ENCODE measurements at regions not wholly inside any gene's neighbourhood (a gene's known extent, or its start where the extent isn't known, plus 50 kb on each side); places are given as distances from the start of the nearest gene placed in this dataset.
"Not testable (repeated sequence)": the region's sequence is repeated elsewhere in the genome, so short reads cannot be mapped to it uniquely, and the experiment has no call there.

GRCh38 chr2:3899536-3900155 lies 196.3 kb downstream of the DCDC2C start:
- H3K4me2 ChIP-seq (ENCODE audit: low read depth, low read length, poor library complexity, severe bottlenecking): no peak overlapping the region
- H4K20me1 ChIP-seq (ENCODE audit: insufficient read depth, low read length, poor library complexity, severe bottlenecking): no peaks in the 10 kb centered on the region
- TF ChIP-seq CTCF (conservative IDR thresholded peaks at IDR 0.05; ENCODE audit: low read length) (no peak), EZH2phosphoT487 (IDR thresholded peaks at IDR 0.05; ENCODE audit: borderline replicate concordance) (no peak)
- H3F3A ChIP-seq (ENCODE audit: low read depth): no peaks in the 10 kb centered on the region
- H2AFZ ChIP-seq (ENCODE audit: low read length): no peak overlapping the region
- no peaks in the 10 kb centered on the region for H3K27me3 ChIP-seq (ENCODE audit: insufficient read depth, low read length, poor library complexity, severe bottlenecking)
- H3K4me1 ChIP-seq (ENCODE audit: insufficient read depth, low read length, poor library complexity, severe bottlenecking): no peaks in the 10 kb centered on the region
- H3K4me3 ChIP-seq (ENCODE audit: low read length, poor library complexity, severe bottlenecking): no peak overlapping the region
- no peaks in the 10 kb centered on the region for H3K9me2 ChIP-seq (replicated peaks; ENCODE audit: low read depth, low read length)
- no peaks in the 10 kb centered on the region for H3K79me2 ChIP-seq (ENCODE audit: insufficient read depth, low read length)
- peaks cover 5% of the 10 kb centered on the region; the same call in 1 of the 2 replicates for H3K9me3 ChIP-seq (ENCODE audit: insufficient read depth, low read depth, low read length)
- H3K36me3 ChIP-seq (ENCODE audit: insufficient read depth, low read length): no peaks in the 10 kb centered on the region
- no peak overlapping the region for H3K9ac ChIP-seq (ENCODE audit: low read depth, low read length, poor library complexity, severe bottlenecking)

GRCh38 chr2:3902131-3902530 lies 198.8 kb downstream of the DCDC2C start:
- H3F3A ChIP-seq (ENCODE audit: low read depth): no peaks in the 10 kb centered on the region
- TF ChIP-seq EZH2phosphoT487 (IDR thresholded peaks at IDR 0.05; ENCODE audit: borderline replicate concordance) (no peak), CTCF (conservative IDR thresholded peaks at IDR 0.05; ENCODE audit: low read length) (no peak)

GRCh38 chr2:3904061-3904460 lies 200.7 kb downstream of the DCDC2C start:
- no peaks in the 10 kb centered on the region for H3K9me2 ChIP-seq (replicated peaks; ENCODE audit: low read depth, low read length)
- no peak overlapping the region for H3K4me2 ChIP-seq (ENCODE audit: low read depth, low read length, poor library complexity, severe bottlenecking)
- H3K79me2 ChIP-seq (ENCODE audit: insufficient read depth, low read length): no peaks in the 10 kb centered on the region
- no peaks in the 10 kb centered on the region for H4K20me1 ChIP-seq (ENCODE audit: insufficient read depth, low read length, poor library complexity, severe bottlenecking)
- TF ChIP-seq EZH2phosphoT487 (IDR thresholded peaks at IDR 0.05; ENCODE audit: borderline replicate concordance): no peak
- no peak for TF ChIP-seq CTCF (conservative IDR thresholded peaks at IDR 0.05; ENCODE audit: low read length)
- no peak overlapping the region for H2AFZ ChIP-seq (ENCODE audit: low read length)
- no peak overlapping the region for H3K9ac ChIP-seq (ENCODE audit: low read depth, low read length, poor library complexity, severe bottlenecking)
- H3K4me1 ChIP-seq (ENCODE audit: insufficient read depth, low read length, poor library complexity, severe bottlenecking): no peaks in the 10 kb centered on the region
- H3K36me3 ChIP-seq (ENCODE audit: insufficient read depth, low read length): no peaks in the 10 kb centered on the region
- H3K4me3 ChIP-seq (ENCODE audit: low read length, poor library complexity, severe bottlenecking): no peak overlapping the region
- H3F3A ChIP-seq (ENCODE audit: low read depth): no peaks in the 10 kb centered on the region
- peaks cover 9% of the 10 kb centered on the region; the same call in 1 of the 2 replicates for H3K9me3 ChIP-seq (ENCODE audit: insufficient read depth, low read depth, low read length)
- H3K27me3 ChIP-seq (ENCODE audit: insufficient read depth, low read length, poor library complexity, severe bottlenecking): no peaks in the 10 kb centered on the region

More at GRCh38 chr2:3902131-3902530, 198.8 kb downstream of the DCDC2C start:
- H4K20me1 ChIP-seq (ENCODE audit: insufficient read depth, low read length, poor library complexity, severe bottlenecking): no peaks in the 10 kb centered on the region
- no peak overlapping the region for H3K9ac ChIP-seq (ENCODE audit: low read depth, low read length, poor library complexity, severe bottlenecking)
- H3K9me2 ChIP-seq (replicated peaks; ENCODE audit: low read depth, low read length): no peaks in the 10 kb centered on the region
- no peak overlapping the region for H2AFZ ChIP-seq (ENCODE audit: low read length)
- H3K27me3 ChIP-seq (ENCODE audit: insufficient read depth, low read length, poor library complexity, severe bottlenecking): no peaks in the 10 kb centered on the region
- no peaks in the 10 kb centered on the region for H3K79me2 ChIP-seq (ENCODE audit: insufficient read depth, low read length)
- H3K4me3 ChIP-seq (ENCODE audit: low read length, poor library complexity, severe bottlenecking): no peak overlapping the region
- H3K36me3 ChIP-seq (ENCODE audit: insufficient read depth, low read length): no peaks in the 10 kb centered on the region
- no peaks in the 10 kb centered on the region for H3K4me1 ChIP-seq (ENCODE audit: insufficient read depth, low read length, poor library complexity, severe bottlenecking)
- H3K9me3 ChIP-seq (ENCODE audit: insufficient read depth, low read depth, low read length): peaks cover 5% of the 10 kb centered on the region; the same call in 1 of the 2 replicates
- no peak overlapping the region for H3K4me2 ChIP-seq (ENCODE audit: low read depth, low read length, poor library complexity, severe bottlenecking)

GRCh38 chr2:3908498-3908897 lies 205.1 kb downstream of the DCDC2C start:
- not testable (repeated sequence) for H3K27me3 ChIP-seq (ENCODE audit: insufficient read depth, low read length, poor library complexity, severe bottlenecking); H3K9ac ChIP-seq (ENCODE audit: low read depth, low read length, poor library complexity, severe bottlenecking); H3K79me2 ChIP-seq (ENCODE audit: insufficient read depth, low read length); H3K4me2 ChIP-seq (ENCODE audit: low read depth, low read length, poor library complexity, severe bottlenecking); H2AFZ ChIP-seq (ENCODE audit: low read length); H4K20me1 ChIP-seq (ENCODE audit: insufficient read depth, low read length, poor library complexity, severe bottlenecking); H3K36me3 ChIP-seq (ENCODE audit: insufficient read depth, low read length); H3F3A ChIP-seq (ENCODE audit: low read depth); H3K9me2 ChIP-seq (replicated peaks; ENCODE audit: low read depth, low read length); H3K4me3 ChIP-seq (ENCODE audit: low read length, poor library complexity, severe bottlenecking); H3K4me1 ChIP-seq (ENCODE audit: insufficient read depth, low read length, poor library complexity, severe bottlenecking)
- peaks cover 10% of the 10 kb centered on the region; the same call in 1 of the 2 replicates for H3K9me3 ChIP-seq (ENCODE audit: insufficient read depth, low read depth, low read length)
